Rectal smooth muscle tissue (tissue), 1 donor: ENCODE measurements at regions not wholly inside any gene's neighbourhood (a gene's known extent, or its start where the extent isn't known, plus 50 kb on each side); places are given as distances from the start of the nearest gene placed in this dataset.

Source experiments
- H3K27ac ChIP-seq: one replicate; pipeline ENCODE4 v1.7.0; 2013; ENCODE audit warnings: low read depth, low read length, inconsistent platforms
- H3K27me3 ChIP-seq: one replicate; pipeline ENCODE4 v1.7.0; 2013; ENCODE audit warnings: low read length; ENCODE audit not compliant: control insufficient read depth, insufficient read depth
- H3K36me3 ChIP-seq: one replicate; pipeline ENCODE4 v1.7.0; 2013; ENCODE audit warnings: low read length; ENCODE audit not compliant: control insufficient read depth, insufficient read depth
- H3K4me1 ChIP-seq: one replicate; pipeline ENCODE4 v1.7.0; 2013; ENCODE audit warnings: low read length; ENCODE audit not compliant: control insufficient read depth, insufficient read depth
- H3K4me3 ChIP-seq: one replicate; pipeline ENCODE4 v1.7.0; 2013; ENCODE audit warnings: low read length
- H3K9ac ChIP-seq: one replicate; pipeline ENCODE4 v1.7.0; 2013; ENCODE audit warnings: low read length

DNA sequence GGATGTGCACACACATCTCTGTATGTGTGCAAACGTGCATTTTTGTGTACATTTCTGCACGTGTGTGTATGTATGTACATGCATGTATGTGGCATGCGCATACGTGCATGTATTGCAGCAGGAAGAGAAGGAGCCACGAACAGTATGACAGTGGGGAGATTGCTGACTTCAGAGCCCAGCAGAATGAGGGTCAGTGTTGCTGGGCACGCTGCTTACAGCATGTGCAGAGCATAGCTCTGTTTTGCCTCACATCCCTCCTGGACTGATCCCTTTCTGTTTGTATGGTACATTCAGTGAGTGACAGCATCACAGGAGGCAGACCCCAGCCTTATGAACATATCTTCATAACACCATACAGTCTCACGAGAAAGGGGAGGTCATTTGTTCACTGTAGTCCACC, 934.0 kb upstream of the EEF2KMT start:
- Histone ChIP-seq H3K36me3 (no peaks in the 10 kb centered on the region), H3K27ac (no peak overlapping the region), H3K27me3 (no peaks in the 10 kb centered on the region), H3K4me1 (no peaks in the 10 kb centered on the region), H3K4me3 (no peak overlapping the region), H3K9ac (no peak overlapping the region)

DNA sequence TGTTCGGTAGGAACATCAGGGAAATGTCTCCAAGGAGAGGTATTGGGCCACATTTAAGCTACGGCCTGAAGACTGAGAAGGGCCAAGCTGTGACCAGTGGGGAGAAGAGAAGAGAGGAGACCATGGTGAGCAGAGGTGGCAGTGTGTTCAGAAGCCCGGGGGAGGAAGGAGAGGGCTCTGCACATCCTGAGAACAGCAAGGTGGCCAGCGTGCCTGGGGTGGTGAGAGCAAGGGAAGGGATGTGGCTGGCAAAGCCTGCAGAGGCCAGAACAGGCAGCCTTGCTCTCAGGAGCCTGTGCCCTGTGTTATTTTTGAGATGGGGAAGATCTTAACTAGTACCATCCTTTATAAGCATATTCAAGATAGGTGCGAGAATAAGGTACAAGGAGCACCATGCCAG, 933.5 kb upstream of the EEF2KMT start:
- H3K4me3 ChIP-seq = no peak overlapping the region
- no peaks in the 10 kb centered on the region for H3K36me3 ChIP-seq
- H3K27me3 ChIP-seq = no peaks in the 10 kb centered on the region
- no peaks in the 10 kb centered on the region for H3K4me1 ChIP-seq
- no peak overlapping the region for H3K27ac ChIP-seq
- H3K9ac ChIP-seq = no peak overlapping the region

DNA sequence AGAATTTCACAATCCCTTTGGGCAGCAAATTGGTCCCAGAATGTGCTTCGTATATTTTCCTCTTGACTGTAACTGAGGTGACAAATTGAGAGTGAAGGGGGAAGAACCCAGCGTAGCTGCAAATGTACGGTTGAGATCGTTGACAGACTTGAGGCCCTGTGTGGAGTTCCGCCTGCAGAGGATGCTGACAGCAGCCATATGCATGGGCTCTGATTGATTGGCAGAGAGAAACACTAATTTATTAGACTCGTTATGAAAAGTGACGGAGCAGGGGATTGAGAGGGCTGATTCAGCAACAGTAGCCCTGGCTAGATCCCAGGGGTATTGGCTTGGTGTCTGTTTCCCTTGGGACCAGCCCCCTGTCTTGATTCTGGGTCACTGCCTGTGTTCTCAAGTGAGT, 930.1 kb upstream of the EEF2KMT start:
- no peaks in the 10 kb centered on the region for H3K4me1 ChIP-seq
- H3K4me3 ChIP-seq = no peak overlapping the region
- no peak overlapping the region for H3K27ac ChIP-seq
- H3K36me3 ChIP-seq = no peaks in the 10 kb centered on the region
- H3K9ac ChIP-seq = no peak overlapping the region
- no peaks in the 10 kb centered on the region for H3K27me3 ChIP-seq

- Histone ChIP-seq H3K36me3 (no peaks in the 10 kb centered on the region), H3K9ac (no peak overlapping the region), H3K27ac (no peak overlapping the region), H3K27me3 (peaks cover 8% of the 10 kb centered on the region), H3K4me3 (no peak overlapping the region), H3K4me1 (no peaks in the 10 kb centered on the region)
These were observed 925.9 kb upstream of the EEF2KMT start for GRCh38 chr16:6023449-6023848.

- H3K4me1 ChIP-seq = no peaks in the 10 kb centered on the region
- no peaks in the 10 kb centered on the region for H3K36me3 ChIP-seq
- H3K4me3 ChIP-seq = no peak overlapping the region
- H3K9ac ChIP-seq = no peak overlapping the region
- H3K27ac ChIP-seq = no peak overlapping the region
- peaks cover 8% of the 10 kb centered on the region for H3K27me3 ChIP-seq
These were observed 923.8 kb upstream of the EEF2KMT start for GRCh38 chr16:6021276-6021943.

DNA sequence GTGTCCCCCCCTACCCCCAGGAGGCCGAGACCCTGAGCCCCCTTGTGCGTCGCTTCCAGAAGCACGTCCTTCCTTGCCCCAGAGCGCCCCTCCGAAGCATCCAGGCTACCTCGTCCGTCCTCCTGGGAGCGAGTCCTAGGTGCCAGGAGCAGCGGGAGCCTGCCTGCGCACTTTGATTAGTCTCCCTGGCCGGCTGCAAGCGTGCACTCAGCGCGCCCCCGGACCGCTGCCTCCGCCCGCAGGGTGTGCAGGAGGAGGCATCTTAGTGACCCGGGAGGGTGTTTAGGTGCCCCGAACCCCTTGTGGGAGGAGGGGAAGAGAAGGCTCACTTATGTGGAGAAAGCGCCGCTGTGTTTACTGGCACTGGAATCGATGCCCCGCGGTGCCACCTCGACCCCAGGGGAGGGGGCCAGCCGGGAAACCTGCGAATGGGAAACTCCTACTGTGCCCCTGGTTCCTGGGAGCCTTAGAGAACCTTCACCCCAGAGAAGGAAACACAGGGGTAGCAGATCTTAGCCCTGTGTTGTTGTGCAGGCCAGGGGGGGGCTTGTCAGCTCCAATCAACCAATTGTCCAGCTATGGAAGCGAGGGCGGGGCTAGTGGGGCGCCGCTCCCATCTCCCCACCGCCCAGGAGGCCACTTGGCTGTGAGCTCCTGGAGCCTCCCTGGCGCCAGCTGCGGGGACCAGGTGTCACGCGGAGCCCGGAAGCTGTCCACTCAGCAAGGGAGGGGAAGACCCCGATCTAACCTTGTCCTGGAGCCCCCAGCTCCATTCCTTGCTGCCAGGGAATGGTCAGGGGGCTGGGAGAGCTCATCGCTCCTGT, 922.8 kb upstream of the EEF2KMT start:
- peaks cover 8% of the 10 kb centered on the region for H3K27me3 ChIP-seq
- no peak overlapping the region for H3K4me3 ChIP-seq
- H3K4me1 ChIP-seq = no peaks in the 10 kb centered on the region
- no peak overlapping the region for H3K9ac ChIP-seq
- no peaks in the 10 kb centered on the region for H3K36me3 ChIP-seq
- H3K27ac ChIP-seq = no peak overlapping the region

- H3K36me3 ChIP-seq = no peaks in the 10 kb centered on the region
- no peak overlapping the region for H3K9ac ChIP-seq
- no peaks in the 10 kb centered on the region for H3K4me1 ChIP-seq
- no peak overlapping the region for H3K4me3 ChIP-seq
- peaks cover 8% of the 10 kb centered on the region for H3K27me3 ChIP-seq
- H3K27ac ChIP-seq = no peak overlapping the region
These were observed 921.9 kb upstream of the EEF2KMT start for GRCh38 chr16:6019490-6019991.

- no peak overlapping the region for H3K4me3 ChIP-seq
- H3K4me1 ChIP-seq = no peaks in the 10 kb centered on the region
- H3K9ac ChIP-seq = no peak overlapping the region
- no peaks in the 10 kb centered on the region for H3K36me3 ChIP-seq
- H3K27ac ChIP-seq = no peak overlapping the region
- H3K27me3 ChIP-seq = peaks cover 8% of the 10 kb centered on the region
These were observed 921.4 kb upstream of the EEF2KMT start for GRCh38 chr16:6018848-6019489.

DNA sequence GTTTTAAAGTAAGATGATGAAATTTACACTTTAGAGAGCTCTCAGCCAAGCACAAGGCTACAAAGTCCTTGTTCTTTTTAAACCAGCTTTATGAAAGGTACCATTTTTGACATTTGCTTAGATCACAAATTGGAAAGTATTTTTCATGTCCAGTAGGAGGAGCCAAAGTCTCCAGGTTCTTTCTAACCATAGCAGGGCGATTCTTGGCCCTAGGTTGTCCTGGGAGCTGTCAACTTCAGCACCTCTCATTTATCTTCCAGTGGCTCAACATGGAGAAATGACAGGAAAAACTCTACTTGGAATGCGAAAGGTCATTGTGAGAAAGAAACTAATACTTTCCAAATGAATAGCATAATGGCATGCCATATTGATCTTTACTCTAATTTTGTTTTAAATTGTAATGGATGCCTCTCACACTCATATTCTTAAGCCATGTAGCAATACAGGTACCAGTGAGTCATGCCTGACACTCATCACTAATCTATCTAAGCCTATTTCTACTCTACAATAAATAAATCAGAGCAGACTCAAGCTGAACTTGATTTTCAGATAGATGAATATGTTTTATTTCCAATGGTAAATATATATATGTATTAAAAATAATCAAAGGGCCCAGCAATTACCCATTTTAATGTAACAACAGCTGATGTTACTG, 919.1 kb upstream of the EEF2KMT start:
- Histone ChIP-seq H3K9ac (no peak overlapping the region), H3K36me3 (no peaks in the 10 kb centered on the region), H3K27ac (no peak overlapping the region), H3K4me3 (no peak overlapping the region), H3K4me1 (no peaks in the 10 kb centered on the region), H3K27me3 (peaks cover 8% of the 10 kb centered on the region)

DNA sequence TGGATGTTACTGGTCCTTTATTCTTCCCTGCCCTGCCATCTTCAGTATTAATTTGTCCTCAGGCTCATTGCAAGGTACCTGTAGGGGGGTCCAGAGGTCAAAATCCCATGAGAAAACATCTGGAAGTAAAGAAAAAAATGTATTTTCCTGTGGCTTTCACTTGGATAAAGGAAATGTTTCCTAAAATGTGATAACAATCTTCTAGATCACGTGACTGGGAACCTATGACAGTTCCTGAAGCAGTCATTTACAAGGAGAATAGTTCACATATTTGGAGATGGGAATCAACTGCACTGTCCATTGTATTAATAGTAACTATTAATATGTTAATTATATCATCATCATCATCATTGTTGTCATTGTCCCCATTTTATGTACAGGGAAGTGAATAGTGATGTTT, 915.1 kb upstream of the EEF2KMT start:
- no peaks in the 10 kb centered on the region for H3K4me1 ChIP-seq
- no peak overlapping the region for H3K4me3 ChIP-seq
- H3K27ac ChIP-seq = no peak overlapping the region
- H3K9ac ChIP-seq = no peak overlapping the region
- H3K36me3 ChIP-seq = no peaks in the 10 kb centered on the region
- no peaks in the 10 kb centered on the region for H3K27me3 ChIP-seq

GRCh38 chr16:6009151-6009550, 911.6 kb upstream of the EEF2KMT start:
- H3K27me3 ChIP-seq = no peaks in the 10 kb centered on the region
- H3K4me3 ChIP-seq = no peak overlapping the region
- no peak overlapping the region for H3K27ac ChIP-seq
- H3K36me3 ChIP-seq = no peaks in the 10 kb centered on the region
- H3K9ac ChIP-seq = no peak overlapping the region
- H3K4me1 ChIP-seq = no peaks in the 10 kb centered on the region

- no peak overlapping the region for H3K9ac ChIP-seq
- no peak overlapping the region for H3K27ac ChIP-seq
- no peak overlapping the region for H3K4me3 ChIP-seq
- no peaks in the 10 kb centered on the region for H3K27me3 ChIP-seq
- no peaks in the 10 kb centered on the region for H3K36me3 ChIP-seq
- H3K4me1 ChIP-seq = no peaks in the 10 kb centered on the region
These were observed 911.1 kb upstream of the EEF2KMT start for GRCh38 chr16:6008670-6009069.
